CD4-positive, alpha-beta T cell (primary cell): ENCODE measurements at regions not wholly inside any gene's neighbourhood (a gene's known extent, or its start where the extent isn't known, plus 50 kb on each side); places are given as distances from the start of the nearest gene placed in this dataset.

Experiments
- ATAC-seq: fragments of 200-7000 bp; cut with Tn5 transposase; one replicate; pipeline ENCODE4 v1.10.0; 2022; ENCODE audit warnings: mild to moderate bottlenecking; ENCODE audit not compliant: poor library complexity
- CTCF ChIA-PET: fragments of 350-600 bp; sonication (Branson Sonifier 250); formaldehyde crosslinking; loops from one replicate; lab custom pipeline; 2021; ENCODE audit warnings: antibody characterized with exemption, inconsistent platforms; lab: Charles Lee
- POLR2A ChIA-PET: fragments of 350-600 bp; sonication (Branson Sonifier 250); formaldehyde crosslinking; loops from one replicate; lab custom pipeline; 2021; ENCODE audit warnings: antibody characterized with exemption, inconsistent platforms; lab: Charles Lee
- DNase-seq, 14 experiments: peaks; one replicate each; pipeline ENCODE4 v3.0.0-alpha.2; 2013 to 2020; ENCODE audit warnings: mixed read lengths in 2 of 14
- H3K27ac ChIP-seq, 2 donors: one replicate each; pipeline versions ENCODE4 v1.5.1 to v1.7.0; 2013; ENCODE audit warnings: low read length in 2 of 2, low read depth in 1 of 2, mild to moderate bottlenecking in 1 of 2
- H3K27me3 ChIP-seq, 2 experiments: 1 replicate in 1 of 2; 2 replicates in 1 of 2; pipeline versions ENCODE4 v1.6.1 to v1.7.0; 2013; ENCODE audit warnings: low read length in 2 of 2, control low read depth in 1 of 2, mild to moderate bottlenecking in 1 of 2, moderate library complexity in 1 of 2; ENCODE audit not compliant: insufficient read depth in 2 of 2, control insufficient read depth in 1 of 2
- H3K36me3 ChIP-seq: one replicate; pipeline ENCODE4 v1.6.1; 2013; ENCODE audit warnings: low read length, control low read depth; ENCODE audit not compliant: insufficient read depth
- H3K4me1 ChIP-seq: one replicate; pipeline ENCODE4 v1.6.1; 2013; ENCODE audit warnings: low read length, control low read depth; ENCODE audit not compliant: insufficient read depth
- H3K4me3 ChIP-seq: one replicate; pipeline ENCODE4 v1.5.1; 2013; ENCODE audit warnings: mild to moderate bottlenecking, low read length, moderate library complexity
- H3K9me3 ChIP-seq, 2 experiments: 1 replicate in 1 of 2; 2 replicates in 1 of 2; pipeline versions ENCODE4 v1.6.1 to v1.7.0; 2013; ENCODE audit warnings: low read length in 2 of 2, mild to moderate bottlenecking in 2 of 2, control low read depth in 1 of 2, moderate library complexity in 1 of 2; ENCODE audit not compliant: control insufficient read depth in 1 of 2, insufficient read depth in 1 of 2
- H3K27ac Mint-ChIP-seq: one replicate; pipeline ENCODE4 v1.8.0; 2020; ENCODE audit warnings: mixed read lengths
- H3K27me3 Mint-ChIP-seq: one replicate; pipeline ENCODE4 v1.8.0; 2021; ENCODE audit warnings: mixed read lengths
- H3K36me3 Mint-ChIP-seq: one replicate; pipeline ENCODE4 v1.8.0; 2021; ENCODE audit warnings: low read depth, mixed read lengths
- H3K4me1 Mint-ChIP-seq: one replicate; pipeline ENCODE4 v1.8.0; 2021; ENCODE audit warnings: low read depth, mixed read lengths
- H3K4me3 Mint-ChIP-seq: one replicate; pipeline ENCODE4 v1.8.0; 2020; ENCODE audit warnings: mild to moderate bottlenecking, mixed read lengths
- H3K9me3 Mint-ChIP-seq: one replicate; pipeline ENCODE4 v1.8.0; 2020; ENCODE audit warnings: mixed read lengths
- CTCF ChIP-seq: fragments of 200-600 bp; IDR thresholded peaks from one replicate; pipeline ENCODE4 v1.8.0; 2022; ENCODE audit warnings: antibody characterized with exemption, mild to moderate bottlenecking
- intact Hi-C, 2 experiments: fragments of 100-400 bp; cut with DNase I in 1 of 2; cut with micrococcal nuclease in 1 of 2; formaldehyde crosslinking; loops; one replicate each; pipeline versions ENCODE4 v1.15.1 to v1.9.0; 2023 to 2025; cut with DNase I, micrococcal nuclease

- H3K27me3 ChIP-seq, result no peaks in the 10 kb centered on the region
- ChIA-PET POLR2A (no interaction called here), CTCF (no interaction called here)
- no peak for DNase-seq
- no peaks in the 10 kb centered on the region for H3K27me3 Mint-ChIP-seq
- H3K36me3 Mint-ChIP-seq, result no peaks in the 10 kb centered on the region
- no peak overlapping the region for H3K4me3 Mint-ChIP-seq
- no peak for TF ChIP-seq CTCF
- H3K9me3 Mint-ChIP-seq, result peaks cover 4% of the 10 kb centered on the region
- no peak overlapping the region for H3K4me3 ChIP-seq
- no peaks in the 10 kb centered on the region for H3K36me3 ChIP-seq
- no peaks in the 10 kb centered on the region for H3K4me1 ChIP-seq
- H3K27ac ChIP-seq, result no peak overlapping the region
- no peaks in the 10 kb centered on the region for H3K4me1 Mint-ChIP-seq
- intact Hi-C loops, result no loop called here
- no peak overlapping the region for H3K27ac Mint-ChIP-seq
- no peaks in the 10 kb centered on the region for H3K9me3 ChIP-seq
- no peak for ATAC-seq
Observed at GRCh38 chr7:13322126-13322525, 634.7 kb downstream of the ARL4A start.

GRCh38 chr7:13327669-13328068 lies 640.2 kb downstream of the ARL4A start:
- no peaks in the 10 kb centered on the region for H3K9me3 ChIP-seq
- DNase-seq, result no peak
- ChIA-PET POLR2A (no interaction called here), CTCF (no interaction called here)
- H3K27ac ChIP-seq, result no peak overlapping the region
- no peaks in the 10 kb centered on the region for H3K36me3 Mint-ChIP-seq
- no peaks in the 10 kb centered on the region for H3K4me1 ChIP-seq
- H3K27me3 ChIP-seq, result no peaks in the 10 kb centered on the region
- no peaks in the 10 kb centered on the region for H3K36me3 ChIP-seq
- ATAC-seq, result no peak
- H3K4me3 Mint-ChIP-seq, result no peak overlapping the region
- no peak overlapping the region for H3K27ac Mint-ChIP-seq
- peaks cover 4% of the 10 kb centered on the region for H3K9me3 Mint-ChIP-seq
- no peak for TF ChIP-seq CTCF
- H3K27me3 Mint-ChIP-seq, result no peaks in the 10 kb centered on the region
- H3K4me1 Mint-ChIP-seq, result no peaks in the 10 kb centered on the region
- intact Hi-C loops, result no loop called here
- no peak overlapping the region for H3K4me3 ChIP-seq

- Mint-ChIP-seq H3K9me3 (no peaks in the 10 kb centered on the region), H3K27me3 (no peaks in the 10 kb centered on the region), H3K36me3 (no peaks in the 10 kb centered on the region), H3K4me1 (no peaks in the 10 kb centered on the region), H3K4me3 (no peak overlapping the region), H3K27ac (no peak overlapping the region)
- Histone ChIP-seq H3K27me3 (no peaks in the 10 kb centered on the region), H3K36me3 (no peaks in the 10 kb centered on the region), H3K4me1 (no peaks in the 10 kb centered on the region), H3K4me3 (no peak overlapping the region), H3K9me3 (no peaks in the 10 kb centered on the region), H3K27ac (no peak overlapping the region)
- POLR2A ChIA-PET, result no interaction called here
- no peak for TF ChIP-seq CTCF
- CTCF ChIA-PET, result no interaction called here
- intact Hi-C loops, result no loop called here
- ATAC-seq (no peak), DNase-seq (no peak)
Observed at GRCh38 chr7:13333371-13333770, 645.9 kb downstream of the ARL4A start.
